OCI-LY3 (cell line): ENCODE measurements at regions not wholly inside any gene's neighbourhood (a gene's known extent, or its start where the extent isn't known, plus 50 kb on each side); places are given as distances from the start of the nearest gene placed in this dataset.

Experiments used
- EZH2phosphoT487 ChIP-seq: fragments of 200-600 bp; shearing (Covaris generic); IDR thresholded peaks from 2 replicates; pipeline ENCODE4 v1.6.1; 2018; ENCODE audit warnings: antibody characterized with exemption, mixed run types, low read depth
- TF ChIP-seq, protein P1 (sequence below): fragments of 200-600, 300-600 bp; sonication (generic); IDR thresholded peaks from 2 replicates; pipeline ENCODE4 v1.5.1; 2014; ENCODE audit warnings: antibody characterized with exemption, low read length, low read depth

- TF ChIP-seq, protein P1, sequence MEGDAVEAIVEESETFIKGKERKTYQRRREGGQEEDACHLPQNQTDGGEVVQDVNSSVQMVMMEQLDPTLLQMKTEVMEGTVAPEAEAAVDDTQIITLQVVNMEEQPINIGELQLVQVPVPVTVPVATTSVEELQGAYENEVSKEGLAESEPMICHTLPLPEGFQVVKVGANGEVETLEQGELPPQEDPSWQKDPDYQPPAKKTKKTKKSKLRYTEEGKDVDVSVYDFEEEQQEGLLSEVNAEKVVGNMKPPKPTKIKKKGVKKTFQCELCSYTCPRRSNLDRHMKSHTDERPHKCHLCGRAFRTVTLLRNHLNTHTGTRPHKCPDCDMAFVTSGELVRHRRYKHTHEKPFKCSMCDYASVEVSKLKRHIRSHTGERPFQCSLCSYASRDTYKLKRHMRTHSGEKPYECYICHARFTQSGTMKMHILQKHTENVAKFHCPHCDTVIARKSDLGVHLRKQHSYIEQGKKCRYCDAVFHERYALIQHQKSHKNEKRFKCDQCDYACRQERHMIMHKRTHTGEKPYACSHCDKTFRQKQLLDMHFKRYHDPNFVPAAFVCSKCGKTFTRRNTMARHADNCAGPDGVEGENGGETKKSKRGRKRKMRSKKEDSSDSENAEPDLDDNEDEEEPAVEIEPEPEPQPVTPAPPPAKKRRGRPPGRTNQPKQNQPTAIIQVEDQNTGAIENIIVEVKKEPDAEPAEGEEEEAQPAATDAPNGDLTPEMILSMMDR, result no peak
- TF ChIP-seq EZH2phosphoT487, result no peak
Measured at GRCh38 chr2:120550893-120551446, 184.7 kb upstream of the GLI2 start.
